ENCODE measurements at regions not wholly inside any gene's neighbourhood (a gene's known extent, or its start where the extent isn't known, plus 50 kb on each side); places are given as distances from the start of the nearest gene placed in this dataset.

- intact Hi-C loops (cut with micrococcal nuclease): no loop called here
These were observed 290.1 kb downstream of the TCERG1L start for GRCh38 chr10:131021246-131021895.

DNA sequence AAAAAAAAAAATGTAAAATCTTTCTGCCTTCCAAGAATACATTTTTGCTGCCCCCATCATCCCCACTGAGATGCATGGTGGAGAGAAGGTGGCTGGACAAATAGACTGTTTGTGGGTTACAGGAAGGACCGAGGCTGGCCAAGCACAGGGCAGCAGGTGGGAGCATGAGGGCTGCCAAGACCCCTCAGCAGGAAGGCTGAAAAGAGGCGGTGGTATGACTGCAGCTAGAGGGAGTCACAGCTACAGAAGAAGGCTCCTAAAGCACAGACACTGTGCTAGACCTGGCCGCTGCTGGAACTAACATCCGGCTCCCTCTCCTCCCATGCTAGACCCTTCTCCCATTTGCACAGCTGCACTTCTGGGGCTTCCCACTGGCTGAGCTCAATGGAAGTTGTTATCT is 289.6 kb downstream of the TCERG1L start:
- no peak for ATAC-seq
- no peak for TF ChIP-seq CTCF (IDR thresholded peaks at IDR 0.05)
- H3K36me3 Mint-ChIP-seq (ENCODE audit: low read depth): no peaks in the 10 kb centered on the region
- H3K27me3 Mint-ChIP-seq: no peaks in the 10 kb centered on the region
- no peak overlapping the region for H3K27ac Mint-ChIP-seq
- H3K4me3 Mint-ChIP-seq: no peak overlapping the region
- ChIA-PET POLR2A (no interaction called here), CTCF (no interaction called here)
- no peak for DNase-seq
- intact Hi-C loops (cut with micrococcal nuclease): no loop called here
- no peaks in the 10 kb centered on the region for H3K4me1 Mint-ChIP-seq (ENCODE audit: low read depth)
- no peaks in the 10 kb centered on the region for H3K9me3 Mint-ChIP-seq

More at GRCh38 chr10:131021246-131021895, 290.1 kb downstream of the TCERG1L start:
- ATAC-seq (no peak), DNase-seq (no peak)
- POLR2A ChIA-PET: no interaction called here
- Mint-ChIP-seq H3K4me3 (no peak overlapping the region), H3K4me1 (ENCODE audit: low read depth) (no peaks in the 10 kb centered on the region), H3K27me3 (no peaks in the 10 kb centered on the region), H3K27ac (no peak overlapping the region), H3K36me3 (ENCODE audit: low read depth) (no peaks in the 10 kb centered on the region), H3K9me3 (no peaks in the 10 kb centered on the region)
- CTCF ChIA-PET: no interaction called here
- no peak for TF ChIP-seq CTCF (IDR thresholded peaks at IDR 0.05)

DNA sequence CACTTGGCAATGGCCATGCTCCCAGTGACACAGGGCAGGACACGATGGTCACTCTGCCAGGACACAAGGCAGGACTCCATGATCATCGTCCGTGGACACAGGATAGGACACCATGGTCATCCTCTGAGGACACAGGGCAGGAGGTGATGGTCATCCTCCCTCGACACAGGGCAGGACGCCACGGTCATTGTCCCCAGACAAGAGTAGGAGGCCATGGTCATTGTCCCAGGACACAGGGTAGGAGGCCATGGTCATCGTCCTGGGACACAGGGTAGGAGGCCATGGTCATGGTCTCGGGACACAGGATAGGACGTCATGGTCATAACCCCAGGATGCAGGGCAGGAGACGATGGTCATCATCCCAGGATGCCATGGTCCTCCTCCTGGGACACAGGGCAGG is 289.2 kb downstream of the TCERG1L start:
- Mint-ChIP-seq H3K36me3 (ENCODE audit: low read depth) (no peaks in the 10 kb centered on the region), H3K4me3 (no peak overlapping the region), H3K9me3 (no peaks in the 10 kb centered on the region), H3K4me1 (ENCODE audit: low read depth) (no peaks in the 10 kb centered on the region), H3K27ac (no peak overlapping the region), H3K27me3 (no peaks in the 10 kb centered on the region)
- CTCF ChIA-PET: no interaction called here
- intact Hi-C loops (cut with micrococcal nuclease): no loop called here
- ATAC-seq (no peak), DNase-seq (no peak)
- POLR2A ChIA-PET: no interaction called here
- no peak for TF ChIP-seq CTCF (IDR thresholded peaks at IDR 0.05)

GRCh38 chr10:131022981-131023380 is 288.5 kb downstream of the TCERG1L start:
- no peaks in the 10 kb centered on the region for H3K4me1 Mint-ChIP-seq (ENCODE audit: low read depth)
- no peaks in the 10 kb centered on the region for H3K27me3 Mint-ChIP-seq
- no peaks in the 10 kb centered on the region for H3K36me3 Mint-ChIP-seq (ENCODE audit: low read depth)
- intact Hi-C loops (cut with micrococcal nuclease): no loop called here
- H3K27ac Mint-ChIP-seq: no peak overlapping the region
- no peaks in the 10 kb centered on the region for H3K9me3 Mint-ChIP-seq
- no peak for TF ChIP-seq CTCF (IDR thresholded peaks at IDR 0.05)
- H3K4me3 Mint-ChIP-seq: no peak overlapping the region
- CTCF ChIA-PET: no interaction called here
- DNase-seq (no peak), ATAC-seq (no peak)
- POLR2A ChIA-PET: no interaction called here

DNA sequence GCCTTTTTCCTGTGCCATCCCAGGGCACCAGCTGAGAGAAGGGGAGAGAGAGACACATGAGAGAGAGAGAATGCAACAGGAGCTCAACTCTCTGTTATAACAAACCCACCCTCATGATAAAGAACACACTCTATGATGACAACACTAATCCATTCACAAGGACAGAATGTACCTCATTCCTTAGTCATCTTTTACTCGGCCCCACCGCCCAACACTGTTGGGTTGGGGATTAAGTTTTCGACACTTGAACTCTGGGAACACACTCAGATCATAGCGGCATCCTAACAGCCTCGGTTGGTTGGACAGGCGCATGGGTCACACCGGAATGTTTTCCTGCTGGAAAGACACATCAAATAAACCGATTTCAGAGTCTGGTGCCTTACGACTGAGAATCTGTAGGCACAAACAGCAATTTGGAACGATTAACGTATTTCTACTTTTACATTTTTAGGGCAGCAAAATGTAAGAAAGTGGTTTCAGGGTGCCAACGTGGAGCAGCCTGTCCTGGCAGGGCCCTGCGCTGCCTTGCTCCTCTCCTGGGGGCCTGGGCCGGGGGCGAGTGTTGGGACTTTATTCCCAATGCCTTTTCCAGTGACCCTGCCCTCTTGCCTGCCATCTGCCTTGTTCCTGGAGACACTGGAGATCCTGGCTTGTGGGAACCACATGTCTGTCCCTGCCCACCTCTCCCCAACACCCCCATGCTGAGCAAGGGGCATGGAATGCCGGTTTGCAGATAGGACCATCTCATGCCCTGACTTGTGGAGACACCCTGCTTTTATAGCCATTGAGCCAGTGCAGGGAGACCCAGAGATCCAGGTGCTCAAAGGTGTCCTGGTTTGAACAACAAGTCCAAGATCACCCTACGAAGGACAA is 287.0 kb downstream of the TCERG1L start:
- no peaks in the 10 kb centered on the region for H3K9me3 Mint-ChIP-seq
- H3K36me3 Mint-ChIP-seq (ENCODE audit: low read depth): no peaks in the 10 kb centered on the region
- intact Hi-C loops (cut with micrococcal nuclease): no loop called here
- no peaks in the 10 kb centered on the region for H3K4me1 Mint-ChIP-seq (ENCODE audit: low read depth)
- ChIA-PET CTCF (no interaction called here), POLR2A (no interaction called here)
- H3K27me3 Mint-ChIP-seq: no peaks in the 10 kb centered on the region
- no peak for TF ChIP-seq CTCF (IDR thresholded peaks at IDR 0.05)
- no peak for ATAC-seq
- H3K4me3 Mint-ChIP-seq: no peak overlapping the region
- no peak overlapping the region for H3K27ac Mint-ChIP-seq
- no peak for DNase-seq

Measured in activated CD8-positive, alpha-beta T cell treated with anti-CD3 and anti-CD28 coated beads for 36 hours (primary cell).